HL-60 (cell line): ENCODE measurements at regions not wholly inside any gene's neighbourhood (a gene's known extent, or its start where the extent isn't known, plus 50 kb on each side); places are given as distances from the start of the nearest gene placed in this dataset.

Experiments used
- CTCF ChIP-seq: IDR thresholded peaks from one replicate; pipeline ENCODE4 v1.5.1; 2011; ENCODE audit warnings: low read length, control low read depth, inconsistent platforms; ENCODE audit not compliant: insufficient read depth
- POLR2AphosphoS5 ChIP-seq: IDR thresholded peaks from 2 replicates; pipeline ENCODE4 v1.6.1; 2012; ENCODE audit warnings: low read depth
- REST ChIP-seq: IDR thresholded peaks from 2 replicates; pipeline ENCODE4 v1.6.1; 2012; ENCODE audit warnings: low read depth; ENCODE audit not compliant: insufficient replicate concordance

- TF ChIP-seq CTCF (no peak), POLR2AphosphoS5 (no peak), REST (no peak)
These were observed 247.7 kb downstream of the OLFM4 start for GRCh38 chr13:53276265-53276664.
